Hematopoietic multipotent progenitor cell treated with erythropoietin and hydrocortisone succinate and interleukin-3 and kit ligand, for 8 days (in vitro differentiated cells): ENCODE measurements at regions not wholly inside any gene's neighbourhood (a gene's known extent, or its start where the extent isn't known, plus 50 kb on each side); places are given as distances from the start of the nearest gene placed in this dataset.

ENCODE experiments used
- DNase-seq: peaks from one replicate; pipeline ENCODE4 v3.0.0-alpha.2; 2015

DNA sequence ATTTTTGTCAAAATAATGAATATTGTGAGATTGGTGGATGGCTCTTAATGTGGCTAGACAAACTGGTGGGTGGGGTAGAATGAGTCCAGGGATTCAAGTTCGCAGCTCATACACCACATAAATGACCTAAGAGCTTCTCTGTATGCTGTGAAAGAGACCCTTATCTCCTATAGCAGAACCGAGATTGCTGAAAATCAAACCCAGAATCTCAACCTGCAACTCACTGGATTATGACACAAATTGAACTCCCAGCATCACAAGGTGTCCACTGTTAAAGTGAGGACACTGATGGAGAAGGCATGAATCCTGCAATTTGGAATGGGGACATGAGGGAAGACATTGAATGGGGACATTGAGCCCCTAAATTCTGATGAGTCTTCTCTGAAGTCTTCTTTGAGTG lies 51.3 kb upstream of the CNKSR3 start:
- DNase-seq: no peak

DNA sequence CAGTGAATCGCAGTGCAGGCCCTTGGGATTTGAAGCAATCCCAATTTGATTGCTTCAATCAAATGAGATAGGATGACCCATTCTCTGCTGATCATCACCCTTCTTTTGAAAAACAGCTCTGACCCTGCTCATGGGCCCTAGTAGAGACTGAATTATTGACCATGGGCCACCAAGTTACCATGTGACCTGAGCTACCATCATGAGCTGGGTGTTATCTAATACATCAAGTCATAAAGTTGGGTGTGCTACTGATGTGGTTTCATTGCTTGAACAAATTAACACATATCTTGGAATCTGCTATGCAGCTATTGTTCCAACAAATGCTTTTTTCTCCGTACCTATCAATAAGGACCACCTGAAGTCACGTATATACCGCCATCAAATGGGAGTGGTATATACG lies 54.8 kb upstream of the CNKSR3 start:
- no peak for DNase-seq

DNA sequence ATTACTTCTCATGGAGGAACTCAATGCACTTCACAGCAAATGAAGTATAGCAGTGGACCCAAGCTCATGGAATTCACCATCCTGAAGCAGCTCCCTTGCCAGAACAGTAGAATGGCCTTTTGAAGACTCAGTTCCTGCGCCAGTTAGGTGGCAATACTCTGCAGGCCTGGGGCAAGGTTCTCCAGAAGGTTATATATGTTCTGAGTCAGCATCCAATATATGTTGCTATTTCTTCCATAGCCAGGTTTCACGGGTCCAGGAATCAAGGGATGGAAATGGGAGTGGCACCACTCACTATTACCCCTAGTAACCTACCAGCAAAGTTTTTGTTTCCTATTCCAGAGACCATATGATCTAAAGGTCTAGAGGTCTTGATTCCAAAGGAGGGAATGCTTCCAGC lies 56.4 kb upstream of the CNKSR3 start:
- DNase-seq: no peak

- no peak for DNase-seq
Measured at GRCh38 chr6:154567695-154568220, 57.3 kb upstream of the CNKSR3 start.

- DNase-seq: no peak
Measured at GRCh38 chr6:154569156-154569862, 58.8 kb upstream of the CNKSR3 start.

GRCh38 chr6:154570505-154570904 lies 60.0 kb upstream of the CNKSR3 start:
- no peak for DNase-seq

GRCh38 chr6:154572556-154572955 lies 62.1 kb upstream of the CNKSR3 start:
- peak; percentile 94 for DNase-seq

DNA sequence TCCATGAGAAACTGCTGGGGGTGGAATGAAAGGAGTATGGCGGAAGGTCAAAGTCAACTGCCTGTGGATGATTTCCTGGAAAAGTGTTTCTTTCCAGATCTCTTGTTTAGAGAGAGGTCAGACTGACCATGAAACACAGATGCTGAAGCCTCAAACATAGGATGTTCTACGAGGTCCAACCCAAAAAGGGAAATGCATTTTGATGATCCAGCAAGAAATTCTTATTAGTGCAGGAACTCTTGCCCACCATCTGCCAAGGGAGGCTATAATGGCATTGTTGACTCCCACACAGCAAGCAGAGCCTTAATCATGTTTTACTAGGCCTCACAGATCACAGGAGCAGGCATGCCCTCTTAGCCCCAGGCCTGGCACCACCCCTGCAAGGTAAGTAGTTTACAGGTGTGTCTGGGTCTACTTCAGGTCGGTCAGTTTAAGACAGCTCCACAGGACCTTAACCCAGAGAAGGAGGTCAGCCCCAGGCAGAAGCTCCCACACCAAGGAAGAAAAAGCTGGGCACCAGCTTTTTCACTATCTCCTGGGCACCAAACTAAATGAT lies 67.6 kb upstream of the CNKSR3 start:
- DNase-seq: no peak

DNA sequence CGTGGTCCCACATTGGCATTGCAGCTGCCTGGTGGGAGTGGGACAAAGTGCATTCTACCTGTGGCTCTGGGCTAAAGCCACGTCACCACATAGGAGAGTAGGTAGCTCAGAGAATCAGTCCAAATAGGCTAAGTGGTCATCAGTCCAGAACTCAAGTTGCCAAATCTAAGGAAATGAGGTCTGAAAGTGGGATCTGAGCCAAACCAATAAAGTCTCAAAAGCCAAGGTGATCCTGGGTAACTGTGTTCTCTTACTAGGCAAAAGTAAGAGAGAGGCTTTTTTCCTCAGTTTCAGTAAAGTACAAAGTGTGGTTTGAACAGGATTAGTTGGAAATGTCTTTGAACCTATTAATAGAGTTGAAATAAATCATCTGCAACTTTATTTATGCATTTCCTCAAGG lies 68.6 kb upstream of the CNKSR3 start:
- no peak for DNase-seq

DNA sequence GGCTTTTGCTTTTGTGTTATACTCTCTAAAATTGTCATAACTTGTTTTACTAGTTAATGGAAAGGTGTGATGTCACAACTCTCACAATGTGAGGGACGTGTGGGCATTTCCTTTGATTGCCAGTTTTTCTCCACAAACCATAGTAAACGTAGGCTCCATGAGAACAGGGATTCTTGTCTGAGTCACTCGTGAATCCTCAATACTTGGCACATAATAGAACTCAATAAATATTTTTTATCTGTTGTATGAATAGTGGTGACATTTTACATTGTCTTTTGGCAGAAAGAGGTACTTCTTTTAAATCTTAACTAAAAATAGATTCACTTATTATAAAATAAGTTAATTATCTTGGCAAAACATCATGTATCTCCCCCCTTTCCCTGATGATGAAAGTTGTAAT lies 69.0 kb upstream of the CNKSR3 start:
- no peak for DNase-seq

DNA sequence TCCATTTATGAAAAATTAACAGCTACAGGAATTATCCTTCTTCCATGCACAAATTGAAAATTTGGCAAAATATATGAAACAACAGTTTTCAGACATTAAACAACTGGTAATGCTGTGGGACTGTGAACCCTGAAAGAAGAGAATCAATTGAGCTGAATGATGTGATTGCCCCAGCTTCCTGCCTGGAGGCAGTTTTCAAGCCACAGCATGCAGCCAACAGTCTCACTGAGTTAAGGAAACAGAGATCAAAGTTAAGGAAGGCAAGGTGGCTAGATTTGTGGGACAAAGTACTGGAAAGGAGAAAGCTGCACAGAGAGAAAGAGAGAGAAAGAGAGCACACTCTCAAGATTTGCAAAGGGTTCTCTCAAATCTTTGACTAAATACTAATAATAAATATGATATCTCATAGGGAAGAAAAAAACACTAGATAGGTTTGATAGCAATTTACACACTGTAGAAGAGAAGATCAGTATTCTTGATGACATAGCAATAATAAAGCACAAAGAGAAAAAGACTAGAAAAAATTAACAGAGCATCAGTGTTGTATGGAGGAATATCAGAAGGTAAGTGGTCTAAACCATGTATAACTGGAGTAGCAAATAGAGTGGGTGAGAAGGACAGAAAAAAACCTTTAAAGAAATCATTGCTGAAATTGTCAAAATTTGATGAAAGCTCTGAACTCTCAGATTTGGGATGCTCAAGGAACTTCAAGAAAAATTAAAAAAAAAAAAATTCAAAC lies 70.1 kb upstream of the CNKSR3 start:
- no peak for DNase-seq

DNA sequence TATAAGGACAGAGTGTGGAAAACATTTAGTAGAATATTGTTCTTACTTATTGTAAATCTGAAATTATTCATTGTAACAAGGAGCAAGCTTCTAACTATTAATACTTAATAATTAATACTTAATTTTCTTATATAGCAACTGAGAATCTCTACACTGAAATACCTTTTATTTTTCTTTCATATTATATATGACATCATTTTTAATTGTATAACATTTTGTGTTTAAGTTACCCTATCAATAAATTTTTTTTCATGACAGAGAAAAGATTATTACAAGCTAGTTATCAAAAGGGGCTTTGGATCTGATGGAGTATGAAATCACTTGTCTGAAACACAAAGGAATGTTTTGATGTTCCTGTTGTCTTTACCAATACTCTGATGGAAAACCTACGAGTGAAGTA lies 72.2 kb upstream of the CNKSR3 start:
- no peak for DNase-seq

DNA sequence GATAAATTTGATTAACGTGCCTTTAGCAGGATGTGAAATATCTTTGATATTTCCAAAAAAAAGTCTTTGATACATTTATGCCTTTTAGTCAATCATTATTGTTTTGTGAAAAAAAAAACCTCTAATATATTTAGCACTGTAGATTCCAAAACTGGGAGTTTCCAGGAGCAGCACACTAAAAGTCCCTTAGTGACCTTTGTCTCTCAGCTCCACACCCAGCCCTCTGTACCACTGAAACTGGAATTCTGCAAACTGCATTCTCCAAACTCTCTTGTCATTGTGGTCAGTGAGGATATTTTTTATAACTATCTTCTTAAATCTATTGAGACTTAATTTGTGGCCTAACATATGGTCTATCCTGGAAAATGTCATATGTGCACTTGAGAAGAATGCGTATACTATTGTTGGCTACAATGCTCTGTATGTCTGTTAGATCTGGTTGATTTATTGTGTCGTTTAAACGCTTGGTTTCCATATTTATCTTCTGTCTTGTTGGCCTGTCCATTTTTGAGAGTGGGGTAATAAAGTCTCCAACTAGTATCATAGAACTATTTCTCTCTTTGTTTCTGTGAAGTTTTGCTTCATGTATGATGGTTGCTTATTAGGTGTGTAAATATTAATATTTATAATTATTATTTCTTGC lies 73.2 kb upstream of the CNKSR3 start:
- DNase-seq: no peak

DNA sequence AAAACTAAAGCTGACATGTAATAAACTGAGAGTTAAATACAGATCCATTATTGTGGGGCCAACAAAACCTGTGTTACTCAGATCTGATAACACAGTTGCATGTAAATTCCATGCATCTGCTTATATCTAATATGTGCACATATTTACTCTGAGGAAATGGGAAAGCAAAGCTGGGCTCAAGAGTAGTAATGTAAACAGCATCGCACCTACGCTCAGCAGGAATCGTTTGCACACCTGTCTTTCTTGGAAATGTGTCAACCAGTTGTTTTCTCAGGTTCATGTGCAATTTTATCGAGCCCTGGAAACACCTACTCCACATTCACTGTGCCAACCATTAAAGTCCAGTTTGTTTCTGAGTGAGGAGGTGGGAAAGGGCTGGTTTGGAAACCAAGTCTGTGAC lies 80.3 kb upstream of the CNKSR3 start:
- DNase-seq: no peak

GRCh38 chr6:154591234-154591633 lies 80.7 kb upstream of the CNKSR3 start:
- no peak for DNase-seq

GRCh38 chr6:154592199-154592860 lies 81.8 kb upstream of the CNKSR3 start:
- no peak for DNase-seq

GRCh38 chr6:154593122-154593521 lies 82.6 kb upstream of the CNKSR3 start:
- DNase-seq: no peak

DNA sequence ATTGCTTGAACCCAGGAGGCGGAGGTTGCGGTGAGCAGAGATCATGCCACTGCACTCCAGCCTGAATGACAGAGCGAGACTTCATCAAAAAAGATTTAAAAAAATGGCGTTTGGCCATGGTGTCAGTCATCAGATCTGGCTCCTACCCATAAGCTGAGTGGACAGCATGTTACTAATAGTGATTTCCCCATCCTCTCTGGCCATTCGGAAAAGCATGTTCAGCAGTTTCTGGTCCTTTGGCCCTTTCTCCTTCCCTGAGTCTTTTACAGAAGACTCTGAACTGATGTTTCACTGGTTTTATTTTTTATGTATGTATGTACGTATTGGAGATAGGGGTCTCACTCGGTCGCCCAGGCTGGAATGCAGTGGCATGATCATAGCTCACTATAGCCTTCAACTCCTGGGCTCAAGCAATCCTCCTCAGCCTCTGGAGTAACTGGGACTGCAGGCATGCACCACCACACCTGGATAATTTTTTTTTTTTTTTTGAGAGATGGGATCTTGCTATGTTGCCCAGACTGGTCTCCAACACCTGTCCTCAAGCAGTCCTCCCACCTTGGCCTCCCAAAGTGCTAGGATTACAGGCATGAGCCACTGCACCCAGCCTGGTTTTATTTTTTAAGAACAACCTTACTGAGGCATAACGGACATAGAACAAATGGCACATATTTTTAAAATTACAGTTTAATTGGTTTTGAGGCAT lies 84.2 kb upstream of the CNKSR3 start:
- no peak for DNase-seq

DNA sequence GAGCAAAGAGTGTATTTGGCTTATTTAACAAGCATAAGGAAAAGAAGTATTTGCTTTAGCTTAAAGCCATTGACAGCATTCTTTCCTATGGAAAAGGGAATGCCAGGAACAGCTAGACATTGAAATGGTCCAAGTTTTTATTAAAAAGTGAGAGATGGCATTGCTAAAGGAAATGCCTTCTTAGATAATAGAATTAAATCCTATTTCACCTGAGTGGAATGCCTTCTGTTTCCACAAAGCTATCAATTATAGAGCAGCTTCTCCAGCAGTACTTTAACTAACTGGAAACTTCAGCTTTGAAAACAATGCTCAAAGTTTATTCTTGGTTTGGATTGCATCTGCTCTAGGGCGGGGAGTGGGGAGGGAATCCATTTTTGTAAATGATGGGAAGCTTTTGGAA lies 85.1 kb upstream of the CNKSR3 start:
- DNase-seq: no peak

- no peak for DNase-seq
Measured at GRCh38 chr6:154596009-154596408, 85.5 kb upstream of the CNKSR3 start.

GRCh38 chr6:154596701-154597100 lies 86.2 kb upstream of the CNKSR3 start:
- DNase-seq: no peak

DNA sequence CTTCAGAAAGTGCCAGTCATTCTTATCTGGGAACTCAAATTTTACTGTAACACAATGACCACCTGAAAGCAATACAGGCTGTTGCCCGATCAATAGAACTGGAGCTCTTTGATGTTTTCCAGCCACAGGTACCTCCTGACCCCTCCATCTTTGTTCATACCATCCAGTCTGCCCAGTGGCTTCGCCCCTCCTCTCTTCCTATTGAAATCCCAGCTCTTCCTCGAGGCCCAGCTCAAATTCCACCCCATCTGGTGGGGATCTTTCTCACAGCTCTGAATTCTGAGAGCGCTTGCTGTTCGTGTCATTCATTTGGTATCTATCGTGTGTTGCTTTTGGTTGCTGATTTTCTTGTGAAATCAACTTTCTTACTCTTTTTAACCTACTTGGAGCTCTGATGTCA lies 87.9 kb upstream of the CNKSR3 start:
- no peak for DNase-seq

DNA sequence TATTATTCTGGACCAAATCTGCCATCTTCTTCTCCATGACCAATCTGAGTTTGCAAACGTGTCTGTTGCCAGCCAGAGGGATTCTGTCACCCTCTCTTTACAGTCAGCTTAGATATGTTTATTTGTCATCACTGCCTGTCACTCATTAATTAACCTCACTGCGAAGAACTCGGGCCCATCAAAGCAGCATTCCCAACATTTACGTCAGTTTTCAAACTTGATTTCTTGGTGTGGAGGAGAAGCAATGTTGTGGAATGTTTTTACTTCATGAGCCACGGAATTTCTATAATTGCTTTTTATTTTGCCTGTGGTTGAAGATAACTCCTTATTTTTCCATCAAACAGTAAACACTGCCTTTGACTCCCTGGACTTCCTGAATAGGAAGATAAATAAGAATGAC lies 91.8 kb upstream of the CNKSR3 start:
- no peak for DNase-seq
